ENCODE measurements at regions not wholly inside any gene's neighbourhood (a gene's known extent, or its start where the extent isn't known, plus 50 kb on each side); places are given as distances from the start of the nearest gene placed in this dataset.

GRCh38 chr2:204049635-204050034 lies 113.1 kb downstream of the ICOS start:
- FAIRE-seq, result no peak

GRCh38 chr2:204050681-204051080 lies 114.1 kb downstream of the ICOS start:
- no peak for FAIRE-seq

- no peak for FAIRE-seq
These were observed 114.9 kb downstream of the ICOS start for GRCh38 chr2:204051476-204051875.

- no peak for FAIRE-seq
These were observed 115.5 kb downstream of the ICOS start for GRCh38 chr2:204051984-204052556.

GRCh38 chr2:204059016-204059415 lies 122.5 kb downstream of the ICOS start:
- no peak for FAIRE-seq

GRCh38 chr2:204060841-204061240 lies 124.3 kb downstream of the ICOS start:
- FAIRE-seq, result no peak

- FAIRE-seq, result no peak
These were observed 124.7 kb downstream of the ICOS start for GRCh38 chr2:204061241-204061640.

GRCh38 chr2:204064119-204064518 lies 127.6 kb downstream of the ICOS start:
- no peak for FAIRE-seq

GRCh38 chr2:204065566-204065965 lies 129.0 kb downstream of the ICOS start:
- FAIRE-seq, result no peak

GRCh38 chr2:204066051-204066450 lies 129.5 kb downstream of the ICOS start:
- no peak for FAIRE-seq

GRCh38 chr2:204069804-204070203 lies 133.2 kb downstream of the ICOS start:
- no peak for FAIRE-seq

- no peak for FAIRE-seq
These were observed 136.1 kb downstream of the ICOS start for GRCh38 chr2:204072443-204073324.

- FAIRE-seq, result no peak
These were observed 137.9 kb downstream of the ICOS start for GRCh38 chr2:204074456-204074855.

- no peak for FAIRE-seq
These were observed 141.6 kb downstream of the ICOS start for GRCh38 chr2:204078003-204078698.

- FAIRE-seq, result no peak
These were observed 145.2 kb downstream of the ICOS start for GRCh38 chr2:204081487-204082425.

- no peak for FAIRE-seq
These were observed 149.6 kb downstream of the ICOS start for GRCh38 chr2:204086167-204086566.

GRCh38 chr2:204089105-204089504 lies 152.5 kb downstream of the ICOS start:
- no peak for FAIRE-seq

- FAIRE-seq, result no peak
These were observed 153.0 kb downstream of the ICOS start for GRCh38 chr2:204089574-204089973.

- FAIRE-seq, result no peak
These were observed 153.5 kb downstream of the ICOS start for GRCh38 chr2:204090021-204090420.

GRCh38 chr2:204104811-204105210 lies 168.2 kb downstream of the ICOS start:
- FAIRE-seq, result no peak

GRCh38 chr2:204108330-204108751 lies 171.8 kb downstream of the ICOS start:
- no peak for FAIRE-seq

- FAIRE-seq, result no peak
These were observed 172.3 kb downstream of the ICOS start for GRCh38 chr2:204108781-204109295.

Measured in A204.1 (cell line).